ENCODE measurements at regions not wholly inside any gene's neighbourhood (a gene's known extent, or its start where the extent isn't known, plus 50 kb on each side); places are given as distances from the start of the nearest gene placed in this dataset.

GRCh38 chr12:65647074-65647473 is 177.2 kb upstream of the HMGA2 start:
- TF ChIP-seq CTCF (IDR thresholded peaks at IDR 0.05) (no peak), POLR2A (IDR thresholded peaks at IDR 0.05) (no peak), POLR2AphosphoS5 (IDR thresholded peaks at IDR 0.05) (no peak), EP300 (IDR thresholded peaks at IDR 0.05; ENCODE audit: low read depth) (no peak)

All from transverse colon (tissue), 4 donors.